ENCODE measurements at regions not wholly inside any gene's neighbourhood (a gene's known extent, or its start where the extent isn't known, plus 50 kb on each side); places are given as distances from the start of the nearest gene placed in this dataset.

DNA sequence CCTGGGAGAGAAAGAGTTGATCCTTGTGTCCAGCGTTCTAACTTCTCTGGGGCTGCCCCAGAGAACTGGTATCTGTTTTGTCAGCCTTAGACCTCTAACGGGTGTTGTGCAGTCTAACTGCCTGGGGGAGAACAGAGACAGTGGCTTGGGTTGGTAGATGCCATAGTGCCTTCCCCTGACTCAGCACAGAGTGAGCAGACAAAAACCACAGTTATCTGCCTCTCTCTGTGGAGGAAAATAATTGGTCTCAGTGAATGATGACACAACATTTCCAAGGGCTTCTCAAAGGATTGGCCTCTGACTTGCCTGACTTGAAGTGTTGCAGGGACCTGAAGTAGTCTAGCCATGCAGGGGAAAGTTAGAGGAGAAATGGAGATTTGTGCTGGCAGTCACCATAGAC, 226.2 kb upstream of the MAN1A1 start:
- DNase-seq: no peak

DNA sequence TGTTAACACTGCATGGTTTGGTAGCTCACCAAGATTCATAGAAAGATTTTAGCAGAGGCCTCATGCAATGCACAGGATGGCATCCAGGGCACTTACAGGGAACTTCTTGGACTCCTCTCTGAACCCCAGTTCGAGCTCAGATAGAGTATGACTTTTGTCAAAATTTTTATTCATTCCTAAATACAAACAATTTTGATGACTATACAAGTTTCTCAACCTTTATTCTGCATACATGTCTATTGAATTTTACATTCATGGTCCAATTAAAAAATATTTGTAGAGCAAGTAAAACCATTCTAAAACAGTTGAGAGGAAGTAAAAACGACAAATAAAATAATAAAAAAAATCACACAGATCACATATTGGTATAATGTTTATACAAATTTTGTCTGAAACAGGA, 219.0 kb upstream of the MAN1A1 start:
- DNase-seq: no peak

DNA sequence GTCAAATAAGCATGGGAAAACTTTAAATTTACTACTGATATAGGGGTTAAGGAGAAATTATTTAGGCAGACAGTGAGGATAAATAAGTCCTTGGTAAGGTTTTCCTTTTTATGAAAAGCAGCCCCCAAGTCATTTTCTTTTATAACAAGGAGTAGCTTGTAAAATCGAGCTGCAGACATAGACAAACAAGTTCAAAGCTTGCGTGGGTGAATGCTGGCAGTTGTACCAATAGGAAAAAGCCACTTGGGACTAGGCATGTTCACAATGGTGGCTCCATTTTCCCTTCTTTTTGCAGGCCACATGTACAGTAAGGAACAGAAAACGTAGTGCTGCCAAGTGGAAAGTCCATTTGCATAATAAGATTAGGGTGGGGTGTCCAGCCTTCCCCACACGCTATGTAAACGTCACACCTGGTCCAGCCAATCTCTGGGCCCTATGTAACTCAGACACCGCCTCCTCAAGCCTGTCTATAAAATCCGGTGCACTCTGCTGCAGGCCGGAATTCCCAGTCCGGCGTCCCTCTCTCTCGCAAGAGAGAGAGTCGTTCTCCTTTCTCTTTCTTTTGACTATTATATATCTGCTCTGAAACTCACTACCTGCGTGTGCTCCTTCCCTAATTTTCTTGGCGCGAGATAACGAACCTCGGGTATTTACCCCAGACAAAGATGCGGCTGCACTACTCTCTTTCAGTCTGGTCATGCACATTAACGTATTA, 217.1 kb upstream of the MAN1A1 start:
- DNase-seq: no peak

DNA sequence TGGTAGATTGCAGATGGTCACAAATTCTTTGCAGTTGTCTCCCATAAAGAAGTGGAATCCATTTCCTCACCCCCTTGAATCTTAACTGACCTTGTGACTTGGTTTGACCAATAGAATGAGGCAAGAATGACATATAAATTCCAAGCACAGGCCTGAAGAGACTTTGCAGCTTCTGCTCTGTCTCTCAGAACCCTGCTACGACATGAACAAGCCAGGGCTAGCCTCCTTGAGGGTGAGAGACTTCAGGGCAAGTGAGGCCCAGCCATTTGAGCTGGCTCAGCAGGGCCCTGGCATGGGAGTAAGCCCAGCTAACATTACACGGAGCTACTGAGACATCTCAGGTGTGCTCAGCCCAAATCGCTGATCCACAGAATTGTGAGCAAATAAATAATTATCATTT, 216.3 kb upstream of the MAN1A1 start:
- no peak for DNase-seq

DNA sequence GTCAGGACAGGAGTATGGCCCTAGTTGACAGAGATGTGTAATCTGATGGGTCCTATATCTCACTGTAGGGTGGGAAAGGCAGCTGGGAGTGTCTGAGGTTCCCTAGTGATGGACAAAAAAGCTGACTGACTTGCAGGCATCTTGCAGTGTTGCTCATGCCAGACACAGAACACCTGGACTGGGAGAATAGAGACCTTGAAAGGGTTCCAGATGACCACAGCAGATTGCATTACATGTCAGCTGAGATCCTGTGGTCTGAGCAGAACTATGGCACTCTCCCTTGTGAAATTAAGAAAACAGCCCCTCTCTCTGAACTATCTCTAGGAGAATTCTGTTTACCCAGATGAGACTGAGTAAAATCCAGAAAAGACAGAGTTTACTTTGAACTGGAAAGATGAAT, 212.6 kb upstream of the MAN1A1 start:
- no peak for DNase-seq

DNA sequence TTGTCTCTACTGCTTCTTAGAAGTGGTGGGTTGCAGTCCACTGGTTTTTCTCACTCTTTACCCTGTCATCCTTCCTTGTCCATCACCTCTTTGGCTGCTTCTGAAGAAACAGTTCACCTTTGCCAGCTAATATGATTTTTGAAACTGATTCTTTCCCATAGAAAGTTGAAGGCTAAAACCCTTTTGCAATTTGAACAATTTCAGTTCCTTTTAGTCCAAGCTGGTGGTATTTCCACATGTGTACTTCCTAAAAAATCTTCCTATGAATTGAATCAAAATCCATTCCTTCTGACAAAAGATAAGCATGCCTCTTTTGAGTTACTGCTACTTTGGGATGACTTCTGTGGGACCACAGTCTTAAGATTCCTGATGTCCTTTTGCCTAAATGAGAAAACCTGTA, 210.0 kb upstream of the MAN1A1 start:
- DNase-seq: no peak

DNA sequence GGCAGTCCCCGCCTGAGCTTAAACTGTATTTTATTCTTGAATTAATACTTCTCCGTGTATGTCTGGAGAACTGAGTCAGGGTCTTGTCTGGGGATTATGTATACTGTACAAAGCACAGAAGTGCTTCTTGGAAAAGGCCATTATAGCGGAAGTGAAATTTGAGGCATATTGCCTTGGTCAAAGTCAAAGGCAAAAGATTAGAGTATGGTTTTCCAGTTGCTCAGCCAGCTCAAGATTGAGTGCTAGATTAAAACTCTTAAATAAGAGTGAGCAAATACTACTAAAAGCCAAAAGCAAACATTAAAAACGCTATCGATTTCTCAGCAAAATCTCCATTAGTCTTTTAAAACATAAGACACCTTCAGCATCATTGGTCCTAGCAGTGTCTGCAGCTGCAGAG, 207.7 kb upstream of the MAN1A1 start:
- no peak for DNase-seq

DNA sequence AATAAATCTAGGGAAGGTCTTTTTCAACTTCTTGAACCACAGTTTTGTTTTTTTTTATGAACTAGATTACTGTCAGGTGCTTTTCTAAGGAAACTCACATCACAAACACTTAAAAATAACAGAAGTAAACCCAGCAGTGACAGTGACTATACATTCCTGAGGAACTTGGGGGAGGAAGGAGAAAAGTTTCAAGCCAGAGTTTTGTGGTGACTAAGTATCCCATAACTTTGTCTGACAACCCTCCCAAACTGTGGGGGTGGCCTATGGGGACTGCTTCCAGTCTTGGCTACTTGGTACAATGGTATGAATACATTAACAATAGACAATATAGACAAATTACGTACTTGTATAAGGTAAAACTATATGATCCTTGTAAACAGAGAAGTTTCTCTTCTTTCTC, 202.5 kb upstream of the MAN1A1 start:
- DNase-seq: no peak

DNA sequence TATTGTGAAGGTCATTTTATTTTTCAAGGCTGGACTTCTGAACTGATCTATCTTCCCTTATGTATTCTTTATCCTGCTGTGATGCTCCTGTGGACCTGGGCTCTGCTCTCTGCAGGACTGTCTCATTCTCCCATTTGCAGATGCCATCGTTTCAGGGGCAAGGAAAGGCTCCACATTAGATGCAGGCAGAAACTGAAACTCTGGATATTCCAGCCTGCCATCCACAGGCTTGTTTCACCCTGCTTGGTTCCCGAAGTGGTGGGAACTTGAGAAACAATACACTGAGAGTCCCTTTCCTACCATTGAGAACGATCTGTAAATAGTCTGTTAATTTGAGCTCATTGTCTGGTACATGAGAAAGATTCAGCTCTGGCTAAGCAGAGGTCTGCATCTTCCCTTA, 197.5 kb upstream of the MAN1A1 start:
- no peak for DNase-seq

DNA sequence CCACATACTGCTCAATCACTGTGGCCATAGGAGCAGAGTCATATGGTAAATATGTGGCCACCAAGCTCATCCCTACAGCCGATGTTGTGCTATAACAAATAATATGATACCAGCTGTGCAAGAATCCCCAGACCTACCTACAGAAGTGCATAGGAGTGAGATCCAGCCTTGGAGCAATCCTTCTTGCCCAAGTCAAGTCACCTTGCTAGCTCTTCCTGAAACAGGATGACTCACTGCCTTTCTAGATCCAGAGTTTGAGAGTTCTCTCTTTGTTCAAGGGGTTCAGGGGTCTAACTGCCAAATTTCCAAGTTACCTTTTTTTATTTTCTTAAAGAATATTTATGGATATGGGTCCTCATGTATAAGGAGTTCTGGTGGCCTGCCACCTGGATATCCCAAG, 195.7 kb upstream of the MAN1A1 start:
- no peak for DNase-seq

DNA sequence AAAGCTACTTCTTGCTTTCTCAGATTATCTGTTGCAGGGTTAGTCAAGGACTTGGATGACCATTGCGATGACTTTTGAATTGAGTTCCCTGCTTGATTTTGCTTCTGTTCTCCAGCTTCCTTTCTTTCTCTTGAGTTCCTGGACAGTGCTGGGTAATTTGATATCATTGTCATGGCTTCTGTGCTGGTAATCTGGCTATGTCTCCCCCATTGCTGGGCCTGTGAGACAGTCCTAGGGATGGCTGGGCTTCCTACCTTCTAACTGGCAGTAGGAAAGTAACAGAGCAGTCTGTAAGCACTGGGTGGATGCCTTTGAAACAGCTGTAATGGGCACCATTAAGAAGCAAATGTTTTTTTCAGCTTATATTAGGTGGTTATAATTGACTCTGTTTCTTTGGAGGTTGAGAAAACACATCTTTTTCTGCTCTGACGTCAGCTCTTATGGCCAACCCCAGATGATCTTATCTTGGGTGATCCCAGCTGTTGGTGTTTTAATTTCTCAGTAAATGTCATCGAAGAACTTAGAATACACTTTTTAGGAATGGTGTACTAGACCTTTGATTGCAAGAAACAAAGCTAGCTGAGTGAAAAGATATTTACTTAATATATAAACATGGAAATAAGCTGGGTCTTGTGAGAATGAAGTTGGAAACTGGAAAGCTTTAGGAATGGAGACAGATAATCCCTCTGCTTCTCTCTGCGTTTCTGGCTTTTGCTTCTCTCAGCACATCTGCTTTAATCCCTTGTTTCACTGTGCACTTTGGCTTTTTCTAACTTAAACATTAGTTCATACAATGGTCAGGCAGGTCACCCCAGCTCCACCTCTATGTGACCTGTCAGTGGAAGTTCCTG, 195.0 kb upstream of the MAN1A1 start:
- DNase-seq: no peak

DNA sequence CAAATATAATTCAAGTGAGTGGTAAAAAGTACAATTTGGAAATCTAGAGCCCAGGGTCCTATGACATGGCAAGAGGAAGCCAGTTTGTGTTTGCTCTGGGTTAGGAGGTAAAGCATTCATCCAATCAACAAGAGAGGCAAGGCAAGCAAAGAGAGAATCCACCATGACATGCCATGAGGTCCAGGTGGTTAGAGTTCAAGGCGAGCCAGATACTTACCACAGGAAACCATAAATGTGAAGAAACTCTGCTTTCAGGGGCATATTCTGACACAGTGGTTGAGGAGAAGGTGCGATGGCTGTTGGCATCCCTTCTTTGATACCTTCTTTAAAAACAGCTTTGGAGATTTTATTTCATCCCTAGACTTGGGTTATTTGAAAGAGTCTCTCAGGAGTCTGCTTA, 193.8 kb upstream of the MAN1A1 start:
- DNase-seq: no peak

DNA sequence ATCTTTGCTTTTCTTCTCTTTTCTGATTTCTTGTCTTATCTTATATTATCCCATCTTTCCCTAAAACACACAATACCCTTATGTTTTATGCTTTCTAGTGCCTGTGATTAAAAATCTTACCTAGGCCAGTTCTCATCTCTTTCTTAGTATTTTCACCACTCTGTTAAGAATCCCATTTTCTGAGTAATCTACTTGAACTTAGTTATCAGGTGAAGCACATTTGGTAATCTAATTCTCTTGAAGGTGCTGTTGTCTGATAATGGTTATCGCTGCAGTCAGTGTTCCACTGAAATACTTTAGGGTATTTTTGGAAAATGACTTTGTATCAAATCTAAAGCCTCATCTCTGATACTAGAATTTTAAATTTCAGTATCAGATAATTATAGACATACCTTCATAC, 192.5 kb upstream of the MAN1A1 start:
- no peak for DNase-seq

DNA sequence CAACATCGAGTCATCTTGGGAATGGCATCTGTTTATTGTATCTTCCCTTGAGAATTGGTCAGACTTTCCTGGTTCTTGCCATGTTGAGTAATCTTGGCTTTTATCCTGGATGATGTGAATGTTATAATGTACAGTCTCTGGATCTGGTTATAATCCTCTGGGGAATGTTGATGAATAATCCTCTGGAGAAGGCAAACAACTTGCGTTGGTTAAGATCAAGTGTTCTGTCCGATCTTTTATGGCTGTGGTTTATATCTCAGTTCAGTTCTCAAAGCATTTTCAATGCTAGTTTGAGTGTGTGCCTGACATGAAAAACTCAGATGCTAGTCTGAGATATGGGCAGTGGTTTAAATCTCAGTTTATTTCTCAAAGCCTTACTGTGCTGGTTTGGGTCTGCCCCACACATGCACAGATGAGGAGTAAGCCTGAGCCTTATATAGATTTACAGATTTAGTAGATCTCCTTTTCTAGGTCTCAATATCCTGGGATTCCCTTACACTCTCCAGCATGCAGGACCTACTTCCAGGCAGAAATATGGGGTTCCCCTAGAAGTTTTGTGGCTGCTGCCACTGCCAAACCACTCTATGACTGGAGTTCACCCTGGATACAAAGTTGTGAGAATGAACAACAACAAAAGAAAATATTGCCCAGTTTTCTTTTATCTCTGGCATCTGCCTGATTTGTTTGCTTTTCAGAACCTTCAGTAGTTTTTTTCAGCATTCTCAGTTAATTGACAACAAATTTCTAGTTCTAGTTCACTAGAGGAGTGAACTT, 191.8 kb upstream of the MAN1A1 start:
- DNase-seq: no peak

DNA sequence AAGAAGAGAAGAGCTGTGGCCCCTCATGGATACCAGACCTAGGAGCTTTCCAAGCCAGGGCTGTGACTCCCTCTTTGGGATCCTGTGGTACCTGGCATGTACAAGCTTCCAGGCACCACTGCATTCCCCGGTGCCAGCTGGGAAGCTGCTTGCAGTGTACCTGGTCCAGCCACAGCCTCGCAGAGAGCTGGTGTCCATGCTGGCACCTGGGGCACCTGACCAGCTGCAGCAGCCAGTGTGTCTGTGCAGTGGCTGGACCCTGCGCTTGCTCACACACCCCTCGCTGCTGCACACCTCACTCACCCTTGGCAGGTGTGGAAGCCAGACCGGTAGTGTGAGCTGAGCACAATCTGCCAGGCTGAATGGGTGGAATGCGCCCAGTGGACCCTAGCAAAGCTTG, 190.9 kb upstream of the MAN1A1 start:
- no peak for DNase-seq

DNA sequence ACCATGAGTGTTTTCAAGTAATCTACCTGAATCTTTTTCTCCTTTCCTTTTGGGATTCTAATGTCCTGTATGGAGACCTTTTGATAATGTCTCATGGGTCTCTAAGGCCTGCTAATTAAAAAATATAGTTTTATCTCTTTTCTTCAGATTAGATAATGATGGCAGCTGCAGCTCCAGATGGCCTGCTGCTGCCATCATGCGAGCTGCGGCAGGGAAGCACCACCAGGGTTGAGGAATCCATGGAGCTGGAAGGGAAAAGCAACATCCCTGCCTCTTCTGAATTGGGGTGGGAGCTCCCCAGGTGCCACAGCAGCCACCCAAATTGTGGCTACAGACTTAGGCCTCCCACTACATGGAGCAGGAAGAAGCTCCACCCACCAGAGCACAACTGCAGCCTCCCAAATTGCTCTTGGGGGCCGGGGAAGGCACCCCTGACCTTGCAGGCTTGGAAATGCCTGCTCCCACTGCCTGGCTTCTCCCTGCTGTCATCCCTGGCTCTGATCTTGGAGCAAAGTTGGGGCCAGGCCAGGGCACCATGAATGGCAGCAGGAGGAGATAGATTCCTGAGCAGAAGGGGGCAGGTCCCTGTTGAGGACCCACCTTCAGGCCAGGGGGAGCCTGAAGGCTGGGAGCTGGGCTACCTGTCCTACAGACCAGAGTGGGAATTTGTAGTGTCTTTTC, 189.6 kb upstream of the MAN1A1 start:
- DNase-seq: no peak

DNA sequence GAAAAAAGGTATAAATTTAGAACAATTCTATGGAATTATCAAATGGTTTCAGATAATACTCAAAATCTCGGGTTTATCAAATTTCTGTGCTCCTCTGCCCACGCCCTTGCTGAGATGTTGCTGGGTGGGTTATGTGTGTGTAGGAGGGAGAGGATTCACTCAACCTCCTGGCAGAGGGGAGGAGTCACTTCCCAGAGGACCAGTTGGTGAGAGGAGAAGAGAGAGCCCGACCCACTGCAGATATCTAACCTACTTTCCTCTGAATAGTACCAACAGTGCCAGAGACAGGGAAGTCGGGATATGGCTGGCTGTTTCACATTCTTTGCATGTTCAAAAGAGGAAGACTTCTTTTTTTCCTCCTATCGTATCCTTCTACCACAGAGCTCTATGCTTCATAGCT, 187.1 kb upstream of the MAN1A1 start:
- DNase-seq: no peak

DNA sequence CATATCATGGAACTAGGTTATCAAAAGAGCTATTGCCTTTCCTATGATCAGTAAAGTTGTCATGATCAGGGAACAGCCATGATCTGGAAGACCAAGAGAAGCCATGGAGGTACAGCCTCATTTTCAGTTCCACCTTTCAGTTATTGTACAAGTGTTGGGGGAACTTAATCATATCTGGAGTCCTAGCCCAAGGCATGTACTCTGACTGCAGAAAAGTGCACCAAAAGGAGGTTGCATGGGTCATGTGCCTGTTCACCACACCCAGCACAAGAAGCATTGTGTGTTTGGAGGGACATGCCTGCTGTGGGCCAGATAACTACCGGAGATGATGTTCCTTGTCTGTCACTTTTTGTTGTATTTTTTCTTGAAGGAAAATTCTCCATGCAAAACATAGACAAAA, 185.8 kb upstream of the MAN1A1 start:
- no peak for DNase-seq

DNA sequence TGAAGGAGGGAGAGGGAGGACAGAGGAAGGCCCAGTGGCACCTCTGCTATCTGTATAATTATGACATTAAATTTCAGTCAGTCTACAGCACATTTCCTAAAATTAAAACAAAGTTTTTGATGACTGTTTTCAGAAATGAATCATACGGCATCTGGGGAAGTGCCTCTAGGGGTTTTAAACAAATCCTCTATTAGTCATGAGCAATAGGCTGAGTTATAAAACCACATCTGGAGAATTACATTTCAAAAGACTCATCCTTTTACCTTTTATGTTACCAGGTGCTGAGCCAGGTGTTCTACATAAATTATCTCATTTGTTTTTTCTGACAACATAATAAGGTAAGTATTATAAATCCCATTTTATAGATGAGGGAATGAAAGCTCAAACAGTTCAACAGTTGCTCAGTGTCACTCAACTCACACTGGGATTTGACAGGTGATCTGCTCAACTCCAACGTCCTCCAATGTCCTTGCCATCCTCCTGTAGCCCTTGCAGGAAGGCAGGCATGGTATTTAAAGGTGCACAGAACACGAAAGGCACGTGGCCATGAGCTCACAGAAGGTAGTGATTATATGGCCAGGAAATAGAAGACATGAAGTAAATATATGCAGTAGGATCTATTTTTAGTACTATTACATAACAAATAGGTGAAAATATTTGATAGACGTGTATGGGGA, 184.2 kb upstream of the MAN1A1 start:
- no peak for DNase-seq

DNA sequence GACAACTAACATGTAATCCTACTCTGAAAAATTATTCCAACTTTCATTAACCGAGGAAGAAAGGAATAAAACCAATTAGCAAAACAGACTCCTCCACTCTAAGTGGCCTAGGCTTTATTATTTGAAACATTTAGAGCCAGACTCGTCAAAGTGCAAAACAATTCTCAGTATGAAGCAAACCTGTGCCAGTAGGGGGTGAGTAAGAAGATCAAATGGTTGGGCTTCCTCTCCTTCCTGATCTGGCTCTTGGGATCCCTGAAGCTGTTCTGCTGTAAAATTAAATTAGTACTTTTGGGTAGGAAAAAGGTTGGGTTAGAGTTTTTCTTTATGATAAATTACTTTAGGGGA, 177.6 kb upstream of the MAN1A1 start:
- no peak for DNase-seq

DNA sequence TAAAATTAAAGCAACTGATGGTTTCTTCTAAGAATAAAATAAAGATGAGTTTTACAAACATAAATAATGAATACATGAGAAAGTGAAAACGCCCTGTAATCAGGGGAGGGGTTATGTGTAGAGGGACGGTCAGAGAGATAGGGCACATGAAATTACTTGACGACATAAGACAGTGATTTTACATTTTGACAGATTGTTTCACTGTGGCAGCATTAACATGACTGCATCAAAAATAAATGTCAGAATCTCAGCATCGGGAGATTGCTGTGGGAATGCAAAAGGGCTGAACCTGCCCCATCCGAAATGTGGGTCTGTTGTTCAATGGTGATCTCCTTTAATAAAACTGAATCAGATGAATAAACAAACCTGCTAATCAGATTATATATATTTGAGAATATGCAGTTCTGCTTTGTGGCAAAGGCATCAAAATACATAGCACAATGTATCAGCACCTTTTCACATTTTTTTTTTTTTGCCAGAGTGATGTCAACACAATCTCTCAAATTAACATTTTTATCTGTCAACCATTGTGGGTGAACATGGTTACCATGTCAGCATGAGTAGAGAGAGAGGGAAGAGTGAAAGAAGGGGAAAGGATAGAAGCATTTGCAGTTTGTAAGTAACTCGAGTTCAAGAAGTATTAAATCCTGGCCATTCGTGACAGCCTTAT, 177.1 kb upstream of the MAN1A1 start:
- DNase-seq: no peak

DNA sequence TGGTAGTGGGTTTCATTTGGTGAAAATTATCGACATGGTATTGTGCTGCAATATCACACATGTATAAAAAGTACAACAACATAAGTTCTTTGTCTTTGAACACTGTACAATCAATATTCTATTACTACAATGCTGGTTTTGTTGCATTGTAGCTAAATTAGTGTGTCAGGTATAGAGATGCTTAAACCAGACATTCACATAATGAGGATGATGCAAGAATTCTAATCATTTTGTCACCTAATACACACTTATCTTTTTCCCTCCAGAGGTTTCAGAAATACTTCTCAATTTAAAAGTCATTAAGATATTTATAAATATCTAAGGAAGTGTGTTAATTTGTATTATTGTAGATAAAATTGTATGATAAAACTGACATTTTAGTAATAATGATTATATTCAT, 174.8 kb upstream of the MAN1A1 start:
- DNase-seq: no peak

Measured in right forelimb (tissue), 1 donor.